ENCODE measurements at regions not wholly inside any gene's neighbourhood (a gene's known extent, or its start where the extent isn't known, plus 50 kb on each side); places are given as distances from the start of the nearest gene placed in this dataset.

GRCh38 chr2:23206650-23207049, 178.3 kb upstream of the KLHL29 start:
- TF ChIP-seq POU2F2 (IDR thresholded peaks at IDR 0.05; ENCODE audit: low read depth, low read length) (no peak), TAF1 (IDR thresholded peaks at IDR 0.05; ENCODE audit: low read depth, low read length) (no peak), POLR2AphosphoS5 (IDR thresholded peaks at IDR 0.05; ENCODE audit: low read depth, low read length) (no peak)
